ENCODE measurements at regions not wholly inside any gene's neighbourhood (a gene's known extent, or its start where the extent isn't known, plus 50 kb on each side); places are given as distances from the start of the nearest gene placed in this dataset.
"Not testable (repeated sequence)": the region's sequence is repeated elsewhere in the genome, so short reads cannot be mapped to it uniquely, and the experiment has no call there.

DNA sequence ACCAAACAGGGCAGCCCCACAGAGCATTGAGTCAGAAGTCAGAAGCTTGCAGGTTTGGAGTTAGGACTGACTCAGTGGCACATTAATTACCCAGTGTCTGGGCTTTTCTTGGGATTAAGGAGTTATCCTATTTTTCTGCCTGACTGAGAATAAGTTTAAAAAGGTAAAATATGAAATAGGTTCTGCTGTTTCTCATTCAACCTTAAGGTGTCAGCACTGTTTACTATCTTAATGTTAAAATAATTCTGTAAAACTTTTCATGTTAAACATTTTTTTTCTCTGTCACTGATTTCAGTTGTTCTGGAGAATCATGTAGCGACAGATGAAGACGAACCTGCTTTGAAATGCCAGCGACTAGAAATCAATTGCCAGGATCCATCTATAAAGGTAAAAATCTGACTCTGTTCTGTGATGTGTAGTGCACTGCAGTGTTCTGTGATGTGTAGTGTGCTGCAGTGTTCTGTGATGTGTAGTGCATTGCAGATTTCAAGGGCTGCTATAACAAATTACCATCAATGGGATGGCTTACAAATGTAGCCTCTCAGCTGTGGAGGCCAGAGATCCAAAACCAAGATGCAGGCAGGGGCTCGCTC is 128.0 kb downstream of the LAT start:
- no peaks in the 10 kb centered on the region for H3K9me3 ChIP-seq (ENCODE audit: control insufficient read depth, insufficient read depth, low read depth, low read length)
- CTCF ChIA-PET = no interaction called here
- POLR2A ChIA-PET = no interaction called here
- no peak for TF ChIP-seq ZNF626 (tag by site-specific recombination; IDR thresholded peaks at IDR 0.05)
- no peaks in the 10 kb centered on the region for H3K4me1 ChIP-seq (ENCODE audit: control insufficient read depth, insufficient read depth, low read length)
- no peak overlapping the region for H3K4me3 ChIP-seq (ENCODE audit: low read depth, low read length)
- no peaks in the 10 kb centered on the region for H3K36me3 ChIP-seq (ENCODE audit: control insufficient read depth in 2 of 2, insufficient read depth in 1 of 2, low read length in 2 of 2)
- H3K27ac ChIP-seq (ENCODE audit: extremely low read depth, low read depth, low read length) = no peak overlapping the region

DNA sequence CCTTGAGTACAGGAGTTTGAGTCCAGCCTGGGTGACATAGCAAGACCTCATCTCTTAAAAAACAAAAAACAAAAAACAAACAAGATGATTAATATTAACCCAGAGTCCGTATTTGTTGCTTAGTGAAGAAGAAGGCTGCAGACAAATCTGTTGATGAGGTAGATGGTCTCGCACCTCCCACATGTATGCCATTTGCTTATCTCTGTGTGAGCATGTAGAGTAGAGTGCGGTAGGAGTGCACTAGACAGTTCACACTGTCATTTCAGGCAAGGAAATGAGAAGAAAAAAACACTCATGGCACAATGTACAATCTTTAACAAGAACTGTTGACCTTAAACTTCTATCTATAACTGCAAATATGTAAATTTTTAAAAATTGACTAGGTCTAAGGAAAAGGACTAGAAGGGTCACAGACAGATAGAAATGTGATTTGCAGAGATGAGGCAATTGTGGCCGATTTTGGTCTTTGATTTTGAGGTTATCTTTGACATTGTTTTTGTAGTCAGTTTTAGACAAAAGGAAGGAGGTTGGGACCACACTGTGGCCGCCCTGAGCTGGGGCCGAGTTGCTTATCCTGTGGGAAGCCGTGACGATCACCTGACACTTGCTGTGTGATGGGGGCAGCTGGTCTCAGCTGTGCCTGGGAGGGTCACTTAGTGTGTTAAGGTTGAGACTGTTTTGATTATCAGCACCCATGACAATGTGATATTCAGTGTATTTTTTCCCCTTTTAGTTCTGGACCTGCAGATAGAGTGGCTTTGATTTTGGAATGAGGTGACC is 127.2 kb downstream of the LAT start:
- H3K4me1 ChIP-seq (ENCODE audit: control insufficient read depth, insufficient read depth, low read length); H3K9me3 ChIP-seq (ENCODE audit: control insufficient read depth, insufficient read depth, low read depth, low read length); H3K36me3 ChIP-seq (ENCODE audit: control insufficient read depth in 2 of 2, insufficient read depth in 1 of 2, low read length in 2 of 2); H3K27ac ChIP-seq (ENCODE audit: extremely low read depth, low read depth, low read length); POLR2A ChIA-PET; H3K4me3 ChIP-seq (ENCODE audit: low read depth, low read length): not testable (repeated sequence)
- CTCF ChIA-PET = interaction anchor here (0.7 kb wide), 1 partner anchor 1390 kb away, joined by 3 read pairs; no protein-coding TSS in a partner anchor

DNA sequence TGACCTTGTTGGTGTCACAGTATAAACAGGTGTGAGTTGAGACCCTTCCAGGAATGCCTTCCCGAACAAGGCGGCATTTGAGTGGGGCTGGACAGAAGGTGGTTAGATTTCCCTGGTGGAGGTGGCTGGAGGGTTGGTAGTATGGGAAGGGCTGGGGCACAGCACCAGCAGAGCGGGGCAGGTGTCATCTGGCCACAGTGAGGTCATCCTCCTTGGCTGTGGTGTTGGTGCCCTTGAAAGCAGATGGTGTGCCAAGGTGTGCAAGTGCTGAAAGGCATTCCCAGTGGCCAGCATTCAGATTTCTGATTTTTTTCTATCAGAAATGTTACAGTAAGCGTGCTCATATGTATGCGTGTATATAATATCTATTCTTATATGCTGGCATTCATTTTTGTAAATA is 126.6 kb downstream of the LAT start:
- ChIA-PET CTCF (interaction anchor here (0.7 kb wide), 1 partner anchor 1389 kb away, joined by 3 read pairs; no protein-coding TSS in a partner anchor), POLR2A (no interaction called here)
- H3K36me3 ChIP-seq (ENCODE audit: control insufficient read depth in 2 of 2, insufficient read depth in 1 of 2, low read length in 2 of 2) = no peaks in the 10 kb centered on the region
- H3K27ac ChIP-seq (ENCODE audit: extremely low read depth, low read depth, low read length) = no peak overlapping the region
- no peaks in the 10 kb centered on the region for H3K9me3 ChIP-seq (ENCODE audit: control insufficient read depth, insufficient read depth, low read depth, low read length)
- TF ChIP-seq ZNF670 (tag by site-specific recombination; IDR thresholded peaks at IDR 0.05; ENCODE audit: low read depth) = no peak
- TF ChIP-seq ZNF214 (tag by site-specific recombination; IDR thresholded peaks at IDR 0.05; ENCODE audit: borderline replicate concordance) = no peak
- no peak for TF ChIP-seq ZNF157 (tag by site-specific recombination; IDR thresholded peaks at IDR 0.05)
- TF ChIP-seq, protein P1, sequence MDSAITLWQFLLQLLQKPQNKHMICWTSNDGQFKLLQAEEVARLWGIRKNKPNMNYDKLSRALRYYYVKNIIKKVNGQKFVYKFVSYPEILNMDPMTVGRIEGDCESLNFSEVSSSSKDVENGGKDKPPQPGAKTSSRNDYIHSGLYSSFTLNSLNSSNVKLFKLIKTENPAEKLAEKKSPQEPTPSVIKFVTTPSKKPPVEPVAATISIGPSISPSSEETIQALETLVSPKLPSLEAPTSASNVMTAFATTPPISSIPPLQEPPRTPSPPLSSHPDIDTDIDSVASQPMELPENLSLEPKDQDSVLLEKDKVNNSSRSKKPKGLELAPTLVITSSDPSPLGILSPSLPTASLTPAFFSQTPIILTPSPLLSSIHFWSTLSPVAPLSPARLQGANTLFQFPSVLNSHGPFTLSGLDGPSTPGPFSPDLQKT (IDR thresholded peaks at IDR 0.05; ENCODE audit: borderline replicate concordance, low read depth, low read length) = no peak
- TF ChIP-seq ZNF169 (tag by site-specific recombination; IDR thresholded peaks at IDR 0.05) = no peak
- TF ChIP-seq RBAK (tag by site-specific recombination; IDR thresholded peaks at IDR 0.05) = no peak
- TF ChIP-seq WT1 (tag by site-specific recombination; IDR thresholded peaks at IDR 0.05) = no peak
- no peak for TF ChIP-seq ZBTB1 (tag by site-specific recombination; IDR thresholded peaks at IDR 0.05)
- no peak for TF ChIP-seq ZNF433 (tag by site-specific recombination; IDR thresholded peaks at IDR 0.05; ENCODE audit: low read depth)
- TF ChIP-seq ZNF624 (tag by site-specific recombination; IDR thresholded peaks at IDR 0.05) = no peak
- TF ChIP-seq ZNF202 (tag by site-specific recombination; IDR thresholded peaks at IDR 0.05; ENCODE audit: borderline replicate concordance) = no peak
- no peak for TF ChIP-seq ZNF792 (tag by site-specific recombination; IDR thresholded peaks at IDR 0.05)
- no peak for TF ChIP-seq SCRT2 (tag by site-specific recombination; IDR thresholded peaks at IDR 0.05)
- TF ChIP-seq ZNF112 (tag by site-specific recombination; IDR thresholded peaks at IDR 0.05) = no peak
- TF ChIP-seq, protein P2, sequence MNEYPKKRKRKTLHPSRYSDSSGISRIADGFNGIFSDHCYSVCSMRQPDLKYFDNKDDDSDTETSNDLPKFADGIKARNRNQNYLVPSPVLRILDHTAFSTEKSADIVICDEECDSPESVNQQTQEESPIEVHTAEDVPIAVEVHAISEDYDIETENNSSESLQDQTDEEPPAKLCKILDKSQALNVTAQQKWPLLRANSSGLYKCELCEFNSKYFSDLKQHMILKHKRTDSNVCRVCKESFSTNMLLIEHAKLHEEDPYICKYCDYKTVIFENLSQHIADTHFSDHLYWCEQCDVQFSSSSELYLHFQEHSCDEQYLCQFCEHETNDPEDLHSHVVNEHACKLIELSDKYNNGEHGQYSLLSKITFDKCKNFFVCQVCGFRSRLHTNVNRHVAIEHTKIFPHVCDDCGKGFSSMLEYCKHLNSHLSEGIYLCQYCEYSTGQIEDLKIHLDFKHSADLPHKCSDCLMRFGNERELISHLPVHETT (tag by site-specific recombination; IDR thresholded peaks at IDR 0.05) = no peak
- TF ChIP-seq ZNF426 (tag by site-specific recombination; IDR thresholded peaks at IDR 0.05) = no peak
- TF ChIP-seq ZNF266 (tag by site-specific recombination; IDR thresholded peaks at IDR 0.05; ENCODE audit: low read depth) = no peak
- TF ChIP-seq ZNF23 (tag by site-specific recombination; IDR thresholded peaks at IDR 0.05; ENCODE audit: borderline replicate concordance) = no peak
- H3K4me3 ChIP-seq (ENCODE audit: low read depth, low read length) = no peak overlapping the region
- H3K4me1 ChIP-seq (ENCODE audit: control insufficient read depth, insufficient read depth, low read length) = no peaks in the 10 kb centered on the region

DNA sequence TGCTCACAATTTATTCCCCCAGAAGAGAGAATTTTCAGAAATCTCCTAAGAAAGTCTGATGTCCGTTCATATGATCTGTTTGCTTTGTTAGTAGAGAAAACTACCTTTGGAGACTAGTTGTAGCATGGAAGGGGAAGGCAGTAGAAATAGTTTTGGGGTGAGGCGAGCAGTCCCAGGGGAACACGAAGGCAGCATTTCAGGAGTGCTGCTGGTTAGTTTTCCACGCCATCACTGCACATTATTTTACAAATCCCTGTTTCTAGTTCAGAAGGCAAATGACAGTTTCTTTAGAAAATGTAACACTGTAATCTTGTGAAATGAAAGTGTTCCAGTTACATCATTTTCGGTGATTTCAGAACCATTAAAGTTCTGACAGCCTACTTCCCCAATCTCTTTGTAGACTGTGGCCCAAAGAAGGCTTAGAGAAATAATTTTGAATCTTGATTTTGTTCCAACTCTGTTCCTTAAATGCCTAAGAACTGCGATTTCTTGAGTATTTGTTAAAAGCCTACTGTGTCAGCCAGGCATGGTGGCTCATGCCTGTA is 123.8 kb downstream of the LAT start:
- H3K4me3 ChIP-seq (ENCODE audit: low read depth, low read length); H3K9me3 ChIP-seq (ENCODE audit: control insufficient read depth, insufficient read depth, low read depth, low read length); H3K27ac ChIP-seq (ENCODE audit: extremely low read depth, low read depth, low read length); H3K36me3 ChIP-seq (ENCODE audit: control insufficient read depth in 2 of 2, insufficient read depth in 1 of 2, low read length in 2 of 2); POLR2A ChIA-PET; H3K4me1 ChIP-seq (ENCODE audit: control insufficient read depth, insufficient read depth, low read length); CTCF ChIA-PET: not testable (repeated sequence)
